B cell (primary cell): ENCODE measurements at regions not wholly inside any gene's neighbourhood (a gene's known extent, or its start where the extent isn't known, plus 50 kb on each side); places are given as distances from the start of the nearest gene placed in this dataset.

ENCODE experiments used
- ATAC-seq: fragments of 200-7000 bp; cut with Tn5 transposase; one replicate; pipeline ENCODE4 v1.10.0; 2021; ENCODE audit warnings: low read depth, mild to moderate bottlenecking, moderate number of reproducible peaks, moderate library complexity
- CTCF ChIA-PET: fragments of 350-600 bp; sonication (Branson Sonifier 250); formaldehyde crosslinking; loops from one replicate; lab custom pipeline; 2021; ENCODE audit warnings: antibody characterized with exemption, inconsistent platforms; lab: Charles Lee
- POLR2A ChIA-PET: fragments of 350-600 bp; sonication (Branson Sonifier 250); formaldehyde crosslinking; loops from one replicate; lab custom pipeline; 2021; ENCODE audit warnings: antibody characterized with exemption; lab: Charles Lee
- DNase-seq: peaks from one replicate; pipeline ENCODE4 v3.0.0; 2013
- H2AFZ ChIP-seq: 2 replicates; pipeline ENCODE4 v1.6.1; 2012; ENCODE audit warnings: mild to moderate bottlenecking, low read depth, low read length; ENCODE audit not compliant: insufficient read depth, poor library complexity, severe bottlenecking
- H3K27ac ChIP-seq, 2 donors: 1 replicate in 1 of 2; 2 replicates in 1 of 2; pipeline ENCODE4 v1.5.1; 2012 to 2013; ENCODE audit warnings: low read length in 2 of 2, mild to moderate bottlenecking in 2 of 2, moderate library complexity in 1 of 2
- H3K27me3 ChIP-seq, 4 experiments: fragments of 200-600 bp in 1 of 4; sonication (generic) in 1 of 4; replicated peaks in 1 of 4; 1 replicate in 2 of 4; 2 replicates in 2 of 4; pipeline versions ENCODE4 v1.6.1 to v1.7.0; 2013 to 2016; ENCODE audit warnings: low read length in 3 of 4, mild to moderate bottlenecking in 2 of 4, mixed read lengths in 1 of 4, moderate library complexity in 1 of 4; ENCODE audit not compliant: insufficient read depth in 4 of 4, control insufficient read depth in 3 of 4; ENCODE audit errors: control extremely low read depth in 1 of 4
- H3K36me3 ChIP-seq, 2 experiments: replicated peaks in 1 of 2; 1 replicate in 1 of 2; 2 replicates in 1 of 2; pipeline versions ENCODE4 v1.6.1 to v1.7.1; 2013; ENCODE audit warnings: low read length in 1 of 2; ENCODE audit not compliant: insufficient read depth in 2 of 2, control insufficient read depth in 1 of 2; ENCODE audit errors: control extremely low read depth in 1 of 2, extremely low read depth in 1 of 2
- H3K4me1 ChIP-seq, 2 donors: fragments of 200-600 bp in 1 of 2; sonication (generic) in 1 of 2; 1 replicate in 1 of 2; 2 replicates in 1 of 2; pipeline versions ENCODE4 v1.5.1 to v1.6.1; 2013 to 2017; ENCODE audit warnings: low read length in 2 of 2; ENCODE audit not compliant: control insufficient read depth in 2 of 2, insufficient read depth in 2 of 2
- H3K4me2 ChIP-seq: replicated peaks from 2 replicates; pipeline ENCODE3; 2012; ENCODE audit warnings: mild to moderate bottlenecking, low read depth, low read length; ENCODE audit not compliant: poor library complexity, severe bottlenecking
- H3K4me3 ChIP-seq, 5 experiments: fragments of 200-600 bp in 1 of 5; sonication (generic) in 1 of 5; 1 replicate in 3 of 5; 2 replicates in 2 of 5; pipeline versions ENCODE4 v1.5.1 to v1.7.0; 2011 to 2016; ENCODE audit warnings: low read length in 4 of 5, mild to moderate bottlenecking in 4 of 5, low read depth in 2 of 5, control low read depth in 1 of 5, moderate library complexity in 1 of 5; ENCODE audit not compliant: insufficient read depth in 1 of 5; ENCODE audit errors: control extremely low read depth in 1 of 5, extremely low read depth in 1 of 5
- H3K79me2 ChIP-seq: fragments of 200-600 bp; sonication (generic); one replicate; pipeline ENCODE4 v1.6.0; 2016; ENCODE audit warnings: low read length; ENCODE audit not compliant: control insufficient read depth, insufficient read depth
- H3K9ac ChIP-seq: fragments of 200-600 bp; sonication (generic); 2 replicates; pipeline ENCODE4 v1.6.1; 2017; ENCODE audit warnings: mild to moderate bottlenecking, low read length, moderate library complexity
- H3K9me3 ChIP-seq, 3 donors: one replicate each; pipeline versions ENCODE4 v1.6.1 to v1.7.1; 2013; ENCODE audit warnings: low read length in 2 of 3; ENCODE audit not compliant: control insufficient read depth in 2 of 3, insufficient read depth in 1 of 3; ENCODE audit errors: control extremely low read depth in 1 of 3
- H4K20me1 ChIP-seq: 2 replicates; pipeline ENCODE4 v1.6.0; 2012; ENCODE audit warnings: mild to moderate bottlenecking, low read length; ENCODE audit not compliant: insufficient read depth, control insufficient read depth, poor library complexity, severe bottlenecking
- H3K27ac Mint-ChIP-seq: one replicate; pipeline ENCODE4 v1.8.0; 2021; ENCODE audit warnings: mixed read lengths
- H3K27me3 Mint-ChIP-seq: one replicate; pipeline ENCODE4 v1.8.0; 2021; ENCODE audit warnings: mixed read lengths
- H3K4me1 Mint-ChIP-seq: one replicate; pipeline ENCODE4 v1.8.0; 2021; ENCODE audit warnings: mixed read lengths
- H3K4me3 Mint-ChIP-seq: one replicate; pipeline ENCODE4 v1.8.0; 2021; ENCODE audit warnings: mixed read lengths
- H3K9me3 Mint-ChIP-seq: one replicate; pipeline ENCODE4 v1.8.0; 2022; ENCODE audit warnings: mixed read lengths; ENCODE audit not compliant: insufficient read depth
- EZH2 ChIP-seq: IDR thresholded peaks from 2 replicates; pipeline ENCODE4 v1.6.1; 2012; ENCODE audit warnings: borderline replicate concordance, low read depth, mild to moderate bottlenecking, moderate library complexity, low read length; ENCODE audit not compliant: insufficient read depth, poor library complexity, severe bottlenecking
- WGBS: methylation state at CpG from one replicate; pipeline ENCODE4 v1.1.5; 2013; ENCODE audit warnings: missing lambda C conversion rate; ENCODE audit not compliant: insufficient coverage; 5-methylcytosine and 5-hydroxymethylcytosine counted together
- intact Hi-C: fragments of 100-400 bp; cut with micrococcal nuclease; formaldehyde crosslinking; loops from one replicate; pipeline ENCODE4 v1.10.0; 2022
- TF ChIP-seq, protein P1 (sequence below): fragments of 200-600 bp; IDR thresholded peaks from one replicate; pipeline ENCODE4 v1.8.0; 2022; ENCODE audit warnings: antibody characterized with exemption, mild to moderate bottlenecking

GRCh38 chr16:11472410-11472809 is 114.3 kb downstream of the LITAF start:
- no peak for ATAC-seq
- H3K27ac ChIP-seq, result no peak overlapping the region
- H3K27me3 Mint-ChIP-seq, result no peaks in the 10 kb centered on the region
- H3K9me3 ChIP-seq, result peaks cover 0 to 7% (median 0%) of the 10 kb centered on the region in 3 donors
- no peak overlapping the region for H3K27ac Mint-ChIP-seq
- H3K4me1 ChIP-seq, result no peaks in the 10 kb centered on the region
- intact Hi-C loops, result no loop called here
- no peaks in the 10 kb centered on the region for H3K4me1 Mint-ChIP-seq
- no peak overlapping the region for H3K4me2 ChIP-seq
- H3K4me3 ChIP-seq, result no peak overlapping the region
- H2AFZ ChIP-seq, result no peak overlapping the region
- H3K9ac ChIP-seq, result no peak overlapping the region
- CTCF ChIA-PET, result no interaction called here
- no peaks in the 10 kb centered on the region for H3K36me3 ChIP-seq
- TF ChIP-seq, protein P1, sequence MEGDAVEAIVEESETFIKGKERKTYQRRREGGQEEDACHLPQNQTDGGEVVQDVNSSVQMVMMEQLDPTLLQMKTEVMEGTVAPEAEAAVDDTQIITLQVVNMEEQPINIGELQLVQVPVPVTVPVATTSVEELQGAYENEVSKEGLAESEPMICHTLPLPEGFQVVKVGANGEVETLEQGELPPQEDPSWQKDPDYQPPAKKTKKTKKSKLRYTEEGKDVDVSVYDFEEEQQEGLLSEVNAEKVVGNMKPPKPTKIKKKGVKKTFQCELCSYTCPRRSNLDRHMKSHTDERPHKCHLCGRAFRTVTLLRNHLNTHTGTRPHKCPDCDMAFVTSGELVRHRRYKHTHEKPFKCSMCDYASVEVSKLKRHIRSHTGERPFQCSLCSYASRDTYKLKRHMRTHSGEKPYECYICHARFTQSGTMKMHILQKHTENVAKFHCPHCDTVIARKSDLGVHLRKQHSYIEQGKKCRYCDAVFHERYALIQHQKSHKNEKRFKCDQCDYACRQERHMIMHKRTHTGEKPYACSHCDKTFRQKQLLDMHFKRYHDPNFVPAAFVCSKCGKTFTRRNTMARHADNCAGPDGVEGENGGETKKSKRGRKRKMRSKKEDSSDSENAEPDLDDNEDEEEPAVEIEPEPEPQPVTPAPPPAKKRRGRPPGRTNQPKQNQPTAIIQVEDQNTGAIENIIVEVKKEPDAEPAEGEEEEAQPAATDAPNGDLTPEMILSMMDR, result no peak
- TF ChIP-seq EZH2, result no peak
- H4K20me1 ChIP-seq, result no peaks in the 10 kb centered on the region
- 100% methylated on average over 3 of the region's 4 CpGs for WGBS
- no peaks in the 10 kb centered on the region for H3K27me3 ChIP-seq
- H3K4me3 Mint-ChIP-seq, result no peak overlapping the region
- POLR2A ChIA-PET, result no interaction called here
- no peaks in the 10 kb centered on the region for H3K79me2 ChIP-seq
- no peak for DNase-seq
- peaks cover 2% of the 10 kb centered on the region for H3K9me3 Mint-ChIP-seq

- Mint-ChIP-seq H3K27me3 (no peaks in the 10 kb centered on the region), H3K27ac (no peak overlapping the region), H3K4me1 (no peaks in the 10 kb centered on the region), H3K4me3 (no peak overlapping the region), H3K9me3 (peaks cover 2% of the 10 kb centered on the region)
- DNase-seq, result no peak
- CTCF ChIA-PET, result no interaction called here
- H3K4me2 ChIP-seq, result no peak overlapping the region
- H3K4me1 ChIP-seq, result no peaks in the 10 kb centered on the region
- WGBS, result 100% methylated on average over 2 of the region's 9 CpGs
- no peak for ATAC-seq
- H3K36me3 ChIP-seq, result no peaks in the 10 kb centered on the region
- H3K79me2 ChIP-seq, result no peaks in the 10 kb centered on the region
- no peaks in the 10 kb centered on the region for H4K20me1 ChIP-seq
- TF ChIP-seq, protein P1, result no peak
- TF ChIP-seq EZH2, result no peak
- no peak overlapping the region for H3K27ac ChIP-seq
- peaks cover 0 to 7% (median 0%) of the 10 kb centered on the region in 3 donors for H3K9me3 ChIP-seq
- POLR2A ChIA-PET, result no interaction called here
- H3K4me3 ChIP-seq, result no peak overlapping the region
- intact Hi-C loops, result no loop called here
- no peak overlapping the region for H2AFZ ChIP-seq
- no peaks in the 10 kb centered on the region for H3K27me3 ChIP-seq
- H3K9ac ChIP-seq, result no peak overlapping the region
These were observed 113.9 kb downstream of the LITAF start for GRCh38 chr16:11472851-11473250.
